ENCODE measurements at regions not wholly inside any gene's neighbourhood (a gene's known extent, or its start where the extent isn't known, plus 50 kb on each side); places are given as distances from the start of the nearest gene placed in this dataset.

GRCh38 chr2:219739066-219739465, 111.6 kb downstream of the SLC4A3 start:
- Histone ChIP-seq H3K4me2 (ENCODE audit: low read length) (no peak overlapping the region), H3K9me2 (ENCODE audit: insufficient read depth, low read length) (no peaks in the 10 kb centered on the region), H2AFZ (ENCODE audit: low read depth, low read length) (no peak overlapping the region), H3K9me3 (ENCODE audit: low read length) (no peaks in the 10 kb centered on the region), H3K27me3 (ENCODE audit: insufficient read depth, low read depth, low read length) (no peaks in the 10 kb centered on the region), H3K9ac (ENCODE audit: low read length) (no peak overlapping the region), H3K36me3 (ENCODE audit: insufficient read depth, low read length) (no peaks in the 10 kb centered on the region), H3K79me2 (replicated peaks; ENCODE audit: insufficient read depth, low read length) (no peaks in the 10 kb centered on the region), H3K4me3 (ENCODE audit: low read length) (no peak overlapping the region), H4K20me1 (ENCODE audit: insufficient read depth) (no peaks in the 10 kb centered on the region), H3K27ac (ENCODE audit: low read length) (no peak overlapping the region), H3F3A (ENCODE audit: insufficient read depth, low read length, poor library complexity, severe bottlenecking) (no peaks in the 10 kb centered on the region)
- TF ChIP-seq RAD21 (conservative IDR thresholded peaks at IDR 0.05) (no peak), TAF1 (IDR thresholded peaks at IDR 0.05; ENCODE audit: low read depth) (no peak), SMC3 (conservative IDR thresholded peaks at IDR 0.05; ENCODE audit: poor library complexity) (no peak)

- Histone ChIP-seq H3K9ac (ENCODE audit: low read length) (no peak overlapping the region), H3K79me2 (replicated peaks; ENCODE audit: insufficient read depth, low read length) (no peaks in the 10 kb centered on the region), H3K27me3 (ENCODE audit: insufficient read depth, low read depth, low read length) (no peaks in the 10 kb centered on the region), H3K4me3 (ENCODE audit: low read length) (no peak overlapping the region), H3K9me2 (ENCODE audit: insufficient read depth, low read length) (no peaks in the 10 kb centered on the region), H3K4me2 (ENCODE audit: low read length) (no peak overlapping the region), H3K36me3 (ENCODE audit: insufficient read depth, low read length) (no peaks in the 10 kb centered on the region), H3F3A (ENCODE audit: insufficient read depth, low read length, poor library complexity, severe bottlenecking) (no peaks in the 10 kb centered on the region), H4K20me1 (ENCODE audit: insufficient read depth) (no peaks in the 10 kb centered on the region), H3K27ac (ENCODE audit: low read length) (no peak overlapping the region), H3K9me3 (ENCODE audit: low read length) (no peaks in the 10 kb centered on the region), H2AFZ (ENCODE audit: low read depth, low read length) (no peak overlapping the region)
- TF ChIP-seq, protein P1, sequence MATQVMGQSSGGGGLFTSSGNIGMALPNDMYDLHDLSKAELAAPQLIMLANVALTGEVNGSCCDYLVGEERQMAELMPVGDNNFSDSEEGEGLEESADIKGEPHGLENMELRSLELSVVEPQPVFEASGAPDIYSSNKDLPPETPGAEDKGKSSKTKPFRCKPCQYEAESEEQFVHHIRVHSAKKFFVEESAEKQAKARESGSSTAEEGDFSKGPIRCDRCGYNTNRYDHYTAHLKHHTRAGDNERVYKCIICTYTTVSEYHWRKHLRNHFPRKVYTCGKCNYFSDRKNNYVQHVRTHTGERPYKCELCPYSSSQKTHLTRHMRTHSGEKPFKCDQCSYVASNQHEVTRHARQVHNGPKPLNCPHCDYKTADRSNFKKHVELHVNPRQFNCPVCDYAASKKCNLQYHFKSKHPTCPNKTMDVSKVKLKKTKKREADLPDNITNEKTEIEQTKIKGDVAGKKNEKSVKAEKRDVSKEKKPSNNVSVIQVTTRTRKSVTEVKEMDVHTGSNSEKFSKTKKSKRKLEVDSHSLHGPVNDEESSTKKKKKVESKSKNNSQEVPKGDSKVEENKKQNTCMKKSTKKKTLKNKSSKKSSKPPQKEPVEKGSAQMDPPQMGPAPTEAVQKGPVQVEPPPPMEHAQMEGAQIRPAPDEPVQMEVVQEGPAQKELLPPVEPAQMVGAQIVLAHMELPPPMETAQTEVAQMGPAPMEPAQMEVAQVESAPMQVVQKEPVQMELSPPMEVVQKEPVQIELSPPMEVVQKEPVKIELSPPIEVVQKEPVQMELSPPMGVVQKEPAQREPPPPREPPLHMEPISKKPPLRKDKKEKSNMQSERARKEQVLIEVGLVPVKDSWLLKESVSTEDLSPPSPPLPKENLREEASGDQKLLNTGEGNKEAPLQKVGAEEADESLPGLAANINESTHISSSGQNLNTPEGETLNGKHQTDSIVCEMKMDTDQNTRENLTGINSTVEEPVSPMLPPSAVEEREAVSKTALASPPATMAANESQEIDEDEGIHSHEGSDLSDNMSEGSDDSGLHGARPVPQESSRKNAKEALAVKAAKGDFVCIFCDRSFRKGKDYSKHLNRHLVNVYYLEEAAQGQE (IDR thresholded peaks at IDR 0.05; ENCODE audit: borderline replicate concordance), result no peak
These were observed 112.5 kb downstream of the SLC4A3 start for GRCh38 chr2:219739866-219740440.

DNA sequence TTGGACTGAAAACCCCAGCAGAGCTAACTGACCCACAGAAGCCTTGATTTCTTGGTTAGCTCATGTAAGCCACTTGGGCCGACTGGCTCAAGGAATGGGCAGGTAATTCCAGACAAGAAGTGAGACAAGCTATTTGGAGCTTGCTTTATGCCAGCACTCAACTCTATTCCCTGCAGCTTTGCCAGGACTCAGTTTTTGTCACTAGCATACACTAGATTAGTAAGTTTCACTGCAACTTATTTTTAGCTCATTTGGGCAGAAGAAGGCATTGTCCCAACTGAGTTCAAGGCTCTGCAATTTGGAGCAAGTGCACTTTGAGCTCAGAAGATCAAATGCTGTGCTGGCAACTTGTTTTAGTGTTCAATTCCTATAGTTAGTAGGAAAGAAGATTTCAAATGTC, 116.1 kb downstream of the SLC4A3 start:
- Histone ChIP-seq H3K9me2 (ENCODE audit: insufficient read depth, low read length) (no peaks in the 10 kb centered on the region), H3K4me2 (ENCODE audit: low read length) (no peak overlapping the region), H2AFZ (ENCODE audit: low read depth, low read length) (no peak overlapping the region), H3K27me3 (ENCODE audit: insufficient read depth, low read depth, low read length) (peaks cover 5% of the 10 kb centered on the region), H3K79me2 (replicated peaks; ENCODE audit: insufficient read depth, low read length) (no peaks in the 10 kb centered on the region), H4K20me1 (ENCODE audit: insufficient read depth) (no peaks in the 10 kb centered on the region), H3K9ac (ENCODE audit: low read length) (no peak overlapping the region), H3K4me3 (ENCODE audit: low read length) (no peak overlapping the region), H3K36me3 (ENCODE audit: insufficient read depth, low read length) (no peaks in the 10 kb centered on the region), H3K27ac (ENCODE audit: low read length) (no peak overlapping the region), H3F3A (ENCODE audit: insufficient read depth, low read length, poor library complexity, severe bottlenecking) (no peaks in the 10 kb centered on the region), H3K9me3 (ENCODE audit: low read length) (no peaks in the 10 kb centered on the region)
- TF ChIP-seq SMC3 (conservative IDR thresholded peaks at IDR 0.05; ENCODE audit: poor library complexity) (no peak), POLR2AphosphoS5 (IDR thresholded peaks at IDR 0.05) (no peak), MXI1 (conservative IDR thresholded peaks at IDR 0.05; ENCODE audit: poor library complexity, severe bottlenecking) (no peak)

DNA sequence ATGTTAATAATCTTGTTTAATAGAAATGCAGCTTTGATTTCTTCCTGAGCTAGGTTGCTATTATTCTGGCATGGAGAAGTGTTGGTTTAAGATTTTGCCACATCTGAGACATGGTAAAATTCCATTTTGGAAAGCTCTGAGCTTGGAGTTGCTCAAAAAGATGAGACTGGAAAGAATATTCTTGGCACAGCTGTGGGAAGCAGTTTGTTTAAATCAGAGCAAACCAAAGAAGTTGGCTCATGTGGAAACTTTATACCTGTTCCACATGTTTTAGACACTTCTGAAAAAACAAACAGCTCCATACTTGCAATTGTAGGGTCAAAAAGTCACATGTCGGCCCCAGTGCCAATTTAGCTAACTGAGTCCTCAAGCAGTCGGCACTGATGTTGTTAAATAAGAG, 116.6 kb downstream of the SLC4A3 start:
- Histone ChIP-seq H3K79me2 (replicated peaks; ENCODE audit: insufficient read depth, low read length) (no peaks in the 10 kb centered on the region), H2AFZ (ENCODE audit: low read depth, low read length) (no peak overlapping the region), H3K27ac (ENCODE audit: low read length) (no peak overlapping the region), H3K27me3 (ENCODE audit: insufficient read depth, low read depth, low read length) (peaks cover 5% of the 10 kb centered on the region), H3K9me3 (ENCODE audit: low read length) (no peaks in the 10 kb centered on the region), H3K9ac (ENCODE audit: low read length) (no peak overlapping the region), H3K36me3 (ENCODE audit: insufficient read depth, low read length) (no peaks in the 10 kb centered on the region), H3K4me3 (ENCODE audit: low read length) (no peak overlapping the region), H3K9me2 (ENCODE audit: insufficient read depth, low read length) (no peaks in the 10 kb centered on the region), H4K20me1 (ENCODE audit: insufficient read depth) (no peaks in the 10 kb centered on the region), H3F3A (ENCODE audit: insufficient read depth, low read length, poor library complexity, severe bottlenecking) (no peaks in the 10 kb centered on the region), H3K4me2 (ENCODE audit: low read length) (no peak overlapping the region)
- TF ChIP-seq RAD21 (conservative IDR thresholded peaks at IDR 0.05) (no peak), TAF1 (IDR thresholded peaks at IDR 0.05; ENCODE audit: low read depth) (no peak)
